ENCODE measurements at regions not wholly inside any gene's neighbourhood (a gene's known extent, or its start where the extent isn't known, plus 50 kb on each side); places are given as distances from the start of the nearest gene placed in this dataset.

DNA sequence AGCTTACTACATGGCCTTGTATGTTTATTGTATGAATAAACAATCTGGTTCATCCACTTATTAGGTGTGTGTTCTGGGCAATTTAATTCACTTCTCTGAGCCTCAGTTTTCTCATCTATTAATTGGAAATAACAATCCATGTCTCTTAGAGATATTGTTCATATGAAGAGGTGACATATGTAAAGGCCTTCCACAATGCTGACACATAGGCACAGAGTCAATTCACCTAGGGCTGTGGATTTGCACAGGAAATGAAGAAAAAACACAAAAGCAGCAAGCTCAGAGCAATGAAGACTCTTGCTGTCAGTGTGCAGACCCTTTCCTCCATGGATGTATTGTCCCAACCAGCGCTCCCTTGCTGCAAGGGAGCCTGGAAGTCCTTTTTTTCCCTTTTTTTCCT, 195.2 kb upstream of the CAMK1G start:
- Histone ChIP-seq H3K4me1 (ENCODE audit: control insufficient read depth, insufficient read depth, low read length) (peaks cover 2% of the 10 kb centered on the region; the same call in 1 of the 2 replicates), H3K36me3 (ENCODE audit: control insufficient read depth, insufficient read depth, low read length) (no peaks in the 10 kb centered on the region), H3K27ac (ENCODE audit: low read length) (no peak overlapping the region), H3K27me3 (ENCODE audit: control insufficient read depth, insufficient read depth, low read length) (no peaks in the 10 kb centered on the region), H3K9me3 (ENCODE audit: control insufficient read depth, insufficient read depth, low read length) (no peaks in the 10 kb centered on the region), H3K4me3 (ENCODE audit: low read length) (no peak overlapping the region)
- no peak for DNase-seq (ENCODE audit: low read depth, low spot score)
- WGBS (ENCODE audit: insufficient coverage, insufficient read length): no CpG with 5 or more reads among the region's 1 CpG

DNA sequence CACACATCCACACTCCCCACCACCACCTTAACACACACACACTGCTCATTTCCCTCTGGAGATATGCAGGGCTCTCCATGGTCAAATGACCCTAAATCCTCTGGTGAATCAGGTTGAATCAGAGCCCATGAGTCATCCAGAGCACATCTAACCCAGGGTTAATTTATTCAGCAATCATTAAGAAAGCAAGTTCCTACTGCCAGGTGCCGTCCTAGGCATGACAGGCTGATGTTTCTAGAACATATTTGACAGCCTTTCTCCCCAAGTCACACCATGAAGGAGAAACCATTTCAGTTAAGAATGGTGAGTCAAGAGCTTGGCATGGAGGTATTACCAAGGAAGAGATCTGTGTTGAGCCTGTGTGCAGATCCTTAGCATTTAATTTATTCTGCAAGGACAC, 194.3 kb upstream of the CAMK1G start:
- Histone ChIP-seq H3K36me3 (ENCODE audit: control insufficient read depth, insufficient read depth, low read length) (no peaks in the 10 kb centered on the region), H3K9me3 (ENCODE audit: control insufficient read depth, insufficient read depth, low read length) (no peaks in the 10 kb centered on the region), H3K27me3 (ENCODE audit: control insufficient read depth, insufficient read depth, low read length) (no peaks in the 10 kb centered on the region), H3K4me3 (ENCODE audit: low read length) (no peak overlapping the region), H3K4me1 (ENCODE audit: control insufficient read depth, insufficient read depth, low read length) (peaks cover 2% of the 10 kb centered on the region; the same call in 1 of the 2 replicates), H3K27ac (ENCODE audit: low read length) (no peak overlapping the region)
- WGBS (ENCODE audit: insufficient coverage, insufficient read length): no CpG with 5 or more reads among the region's 1 CpG
- DNase-seq (ENCODE audit: low read depth, low spot score): no peak

DNA sequence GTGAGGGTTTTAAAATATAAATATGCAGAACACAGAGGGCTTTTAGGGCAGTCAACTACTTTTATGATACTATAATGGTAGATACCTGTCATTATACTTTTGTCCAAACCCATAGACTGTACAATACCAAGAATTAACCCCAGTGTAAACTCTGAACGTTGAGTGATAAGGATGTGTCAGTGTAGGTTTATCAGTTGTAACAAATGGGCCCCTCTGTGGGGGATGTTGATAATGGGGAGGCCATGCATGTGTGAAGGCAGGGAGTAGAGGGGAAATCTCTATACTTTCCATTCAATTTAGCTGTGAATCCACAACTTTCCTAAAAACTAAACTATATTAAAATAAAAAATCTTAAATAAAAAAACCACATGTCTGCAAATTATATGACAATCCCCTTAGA, 193.5 kb upstream of the CAMK1G start:
- H3K4me3 ChIP-seq (ENCODE audit: low read length): no peak overlapping the region
- H3K27ac ChIP-seq (ENCODE audit: low read length): no peak overlapping the region
- no peak for DNase-seq (ENCODE audit: low read depth, low spot score)
- no peaks in the 10 kb centered on the region for H3K9me3 ChIP-seq (ENCODE audit: control insufficient read depth, insufficient read depth, low read length)
- no peaks in the 10 kb centered on the region for H3K27me3 ChIP-seq (ENCODE audit: control insufficient read depth, insufficient read depth, low read length)
- WGBS (ENCODE audit: insufficient coverage, insufficient read length): no CpG with 5 or more reads among the region's 1 CpG
- H3K36me3 ChIP-seq (ENCODE audit: control insufficient read depth, insufficient read depth, low read length): no peaks in the 10 kb centered on the region
- H3K4me1 ChIP-seq (ENCODE audit: control insufficient read depth, insufficient read depth, low read length): no peaks in the 10 kb centered on the region

DNA sequence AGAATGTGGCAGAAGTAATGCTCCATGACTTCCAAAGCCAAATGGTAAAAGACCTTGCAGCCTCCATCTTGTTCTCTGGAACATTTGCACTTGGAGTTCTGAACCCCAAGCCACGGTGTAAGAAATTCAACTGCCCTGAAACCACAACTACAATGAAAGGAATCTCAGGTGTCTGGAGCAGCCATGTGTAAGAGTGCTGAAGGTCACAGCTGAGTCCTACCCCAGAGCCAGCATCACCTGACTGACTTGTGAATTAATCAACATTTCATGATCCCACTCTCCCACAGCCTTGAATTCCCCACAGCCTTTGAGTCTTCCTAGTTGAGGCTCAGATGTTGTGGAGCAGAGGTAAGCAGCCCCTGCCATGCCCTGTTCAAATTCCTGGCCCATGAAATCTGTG, 192.8 kb upstream of the CAMK1G start:
- H3K4me1 ChIP-seq (ENCODE audit: control insufficient read depth, insufficient read depth, low read length): no peaks in the 10 kb centered on the region
- H3K27me3 ChIP-seq (ENCODE audit: control insufficient read depth, insufficient read depth, low read length): no peaks in the 10 kb centered on the region
- no CpG with 5 or more reads among the region's 1 CpG for WGBS (ENCODE audit: insufficient coverage, insufficient read length)
- DNase-seq (ENCODE audit: low read depth, low spot score): no peak
- no peak overlapping the region for H3K27ac ChIP-seq (ENCODE audit: low read length)
- H3K36me3 ChIP-seq (ENCODE audit: control insufficient read depth, insufficient read depth, low read length): no peaks in the 10 kb centered on the region
- H3K4me3 ChIP-seq (ENCODE audit: low read length): no peak overlapping the region
- no peaks in the 10 kb centered on the region for H3K9me3 ChIP-seq (ENCODE audit: control insufficient read depth, insufficient read depth, low read length)

- no peak overlapping the region for H3K27ac ChIP-seq (ENCODE audit: low read length)
- no CpG with 5 or more reads among the region's 2 CpGs for WGBS (ENCODE audit: insufficient coverage, insufficient read length)
Measured at GRCh38 chr1:209391792-209392191, 191.7 kb upstream of the CAMK1G start.

DNA sequence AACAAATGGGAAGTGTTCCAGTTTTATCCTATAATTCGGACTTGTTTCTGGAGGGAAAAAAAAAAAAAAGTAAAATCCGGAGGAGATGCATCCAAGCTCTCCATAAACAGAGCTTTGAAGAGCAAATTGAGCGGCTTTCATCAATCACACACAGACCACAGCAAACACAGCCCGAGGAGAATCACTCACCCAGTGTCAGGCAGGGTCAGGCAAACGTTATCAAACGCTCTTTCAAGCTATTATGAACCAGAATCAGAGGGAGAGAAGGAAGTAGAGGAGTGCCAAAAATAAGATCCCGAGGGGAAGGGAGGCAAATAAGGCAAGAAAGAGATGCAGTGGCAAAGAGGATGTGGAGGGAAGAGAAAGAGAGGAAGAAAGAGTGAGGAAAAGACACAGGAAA, 188.3 kb upstream of the CAMK1G start:
- no peak for DNase-seq (ENCODE audit: low read depth, low spot score)
- H3K27me3 ChIP-seq (ENCODE audit: control insufficient read depth, insufficient read depth, low read length): no peaks in the 10 kb centered on the region
- H3K4me3 ChIP-seq (ENCODE audit: low read length): no peak overlapping the region
- no CpG with 5 or more reads among the region's 7 CpGs for WGBS (ENCODE audit: insufficient coverage, insufficient read length)
- H3K9me3 ChIP-seq (ENCODE audit: control insufficient read depth, insufficient read depth, low read length): no peaks in the 10 kb centered on the region
- no peaks in the 10 kb centered on the region for H3K36me3 ChIP-seq (ENCODE audit: control insufficient read depth, insufficient read depth, low read length)
- no peak overlapping the region for H3K27ac ChIP-seq (ENCODE audit: low read length)
- peaks cover 3% of the 10 kb centered on the region; the same call in 1 of the 2 replicates for H3K4me1 ChIP-seq (ENCODE audit: control insufficient read depth, insufficient read depth, low read length)

More at GRCh38 chr1:209391792-209392191, 191.7 kb upstream of the CAMK1G start:
- Histone ChIP-seq H3K27me3 (ENCODE audit: control insufficient read depth, insufficient read depth, low read length) (no peaks in the 10 kb centered on the region), H3K9me3 (ENCODE audit: control insufficient read depth, insufficient read depth, low read length) (no peaks in the 10 kb centered on the region), H3K4me3 (ENCODE audit: low read length) (no peak overlapping the region), H3K36me3 (ENCODE audit: control insufficient read depth, insufficient read depth, low read length) (no peaks in the 10 kb centered on the region), H3K4me1 (ENCODE audit: control insufficient read depth, insufficient read depth, low read length) (no peaks in the 10 kb centered on the region; the same call in 1 of the 2 replicates)
- no peak for DNase-seq (ENCODE audit: low read depth, low spot score)

- no peaks in the 10 kb centered on the region for H3K27me3 ChIP-seq (ENCODE audit: control insufficient read depth, insufficient read depth, low read length)
- H3K9me3 ChIP-seq (ENCODE audit: control insufficient read depth, insufficient read depth, low read length): no peaks in the 10 kb centered on the region
- DNase-seq (ENCODE audit: low read depth, low spot score): no peak
- WGBS (ENCODE audit: insufficient coverage, insufficient read length): no CpG with 5 or more reads among the region's 6 CpGs
- no peak overlapping the region for H3K27ac ChIP-seq (ENCODE audit: low read length)
- peaks cover 3% of the 10 kb centered on the region; the same call in 1 of the 2 replicates for H3K4me1 ChIP-seq (ENCODE audit: control insufficient read depth, insufficient read depth, low read length)
- H3K4me3 ChIP-seq (ENCODE audit: low read length): no peak overlapping the region
- H3K36me3 ChIP-seq (ENCODE audit: control insufficient read depth, insufficient read depth, low read length): no peaks in the 10 kb centered on the region
Measured at GRCh38 chr1:209397371-209397770, 186.1 kb upstream of the CAMK1G start.

DNA sequence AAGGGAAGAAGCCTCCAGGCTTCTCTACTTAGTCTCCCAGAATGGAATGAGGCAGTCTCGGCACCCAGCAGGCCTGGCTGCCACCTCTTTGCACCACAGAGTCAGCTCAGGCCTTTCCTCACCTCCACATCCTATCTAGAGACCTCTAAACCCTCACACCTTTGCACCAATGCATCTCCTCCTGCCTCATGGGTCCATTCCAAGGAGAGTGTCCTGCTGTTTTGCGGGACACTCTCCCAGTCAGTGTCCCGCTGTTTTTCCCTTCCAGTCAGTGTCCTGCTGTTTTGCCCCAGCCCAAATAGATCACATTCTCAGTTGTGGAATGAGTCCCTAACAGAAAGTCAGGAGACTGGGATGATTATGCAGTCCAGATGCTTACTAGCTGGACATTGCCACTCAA, 185.6 kb upstream of the CAMK1G start:
- Histone ChIP-seq H3K4me1 (ENCODE audit: control insufficient read depth, insufficient read depth, low read length) (peaks cover 3% of the 10 kb centered on the region; the same call in 1 of the 2 replicates), H3K9me3 (ENCODE audit: control insufficient read depth, insufficient read depth, low read length) (no peaks in the 10 kb centered on the region), H3K36me3 (ENCODE audit: control insufficient read depth, insufficient read depth, low read length) (no peaks in the 10 kb centered on the region), H3K27ac (ENCODE audit: low read length) (no peak overlapping the region), H3K27me3 (ENCODE audit: control insufficient read depth, insufficient read depth, low read length) (no peaks in the 10 kb centered on the region), H3K4me3 (ENCODE audit: low read length) (no peak overlapping the region)
- no CpG with 5 or more reads among the region's 3 CpGs for WGBS (ENCODE audit: insufficient coverage, insufficient read length)
- DNase-seq (ENCODE audit: low read depth, low spot score): no peak

- DNase-seq (ENCODE audit: low read depth, low spot score): no peak
- no CpG with 5 or more reads among the region's 5 CpGs for WGBS (ENCODE audit: insufficient coverage, insufficient read length)
Measured at GRCh38 chr1:209398313-209398991, 185.1 kb upstream of the CAMK1G start.

GRCh38 chr1:209399800-209400199, 183.7 kb upstream of the CAMK1G start:
- Histone ChIP-seq H3K4me1 (ENCODE audit: control insufficient read depth, insufficient read depth, low read length) (peaks cover 3% of the 10 kb centered on the region), H3K9me3 (ENCODE audit: control insufficient read depth, insufficient read depth, low read length) (no peaks in the 10 kb centered on the region), H3K27ac (ENCODE audit: low read length) (no peak overlapping the region), H3K27me3 (ENCODE audit: control insufficient read depth, insufficient read depth, low read length) (no peaks in the 10 kb centered on the region), H3K36me3 (ENCODE audit: control insufficient read depth, insufficient read depth, low read length) (no peaks in the 10 kb centered on the region), H3K4me3 (ENCODE audit: low read length) (no peak overlapping the region)
- DNase-seq (ENCODE audit: low read depth, low spot score): no peak
- no CpG with 5 or more reads among the region's 1 CpG for WGBS (ENCODE audit: insufficient coverage, insufficient read length)

More at GRCh38 chr1:209398313-209398991, 185.1 kb upstream of the CAMK1G start:
- Histone ChIP-seq H3K27ac (ENCODE audit: low read length) (no peak overlapping the region), H3K27me3 (ENCODE audit: control insufficient read depth, insufficient read depth, low read length) (no peaks in the 10 kb centered on the region), H3K4me3 (ENCODE audit: low read length) (no peak overlapping the region), H3K36me3 (ENCODE audit: control insufficient read depth, insufficient read depth, low read length) (no peaks in the 10 kb centered on the region), H3K4me1 (ENCODE audit: control insufficient read depth, insufficient read depth, low read length) (peaks cover 3% of the 10 kb centered on the region; the same call in 1 of the 2 replicates), H3K9me3 (ENCODE audit: control insufficient read depth, insufficient read depth, low read length) (no peaks in the 10 kb centered on the region)
